IMR-90 (cell line): ENCODE measurements at regions not wholly inside any gene's neighbourhood (a gene's known extent, or its start where the extent isn't known, plus 50 kb on each side); places are given as distances from the start of the nearest gene placed in this dataset.
A peak's percentile ranks its signal among the peaks of the same experiment; 100 is the strongest.

ENCODE experiments used
- ATAC-seq: fragments of 200-7000 bp; cut with Tn5 transposase; 2 replicates; pipeline ENCODE4 v1.9.1; 2020; ENCODE audit warnings: low read depth, mild to moderate bottlenecking, moderate library complexity
- BruUV-seq: library from RNA; stranded (reverse); fragments of 400-500 nt; replicated peaks from 2 replicates; lab custom pipeline; 2021; lab: Mats Ljungman, UMichigan
- CTCF ChIA-PET: fragments of 300-600 bp; formaldehyde crosslinking; extraction: SDS; loops from one replicate; lab custom pipeline; 2021; ENCODE audit warnings: antibody characterized with exemption; lab: Yijun Ruan, JAX
- POLR2A ChIA-PET: fragments of 300-600 bp; sonication (Branson Sonifier 250); formaldehyde crosslinking; loops from one replicate; lab custom pipeline; 2022; ENCODE audit warnings: antibody characterized with exemption; ENCODE audit not compliant: unreplicated experiment; lab: Charles Lee
- DNase-seq: peaks from one replicate; pipeline ENCODE4 v3.0.0; 2013
- H2AFZ ChIP-seq: replicated peaks from 2 replicates; pipeline ENCODE3; 2013; ENCODE audit warnings: low read length, mild to moderate bottlenecking; ENCODE audit not compliant: poor library complexity
- H2AK5ac ChIP-seq: 2 replicates; pipeline ENCODE4 v1.6.1; 2013; ENCODE audit warnings: low read depth, low read length, inconsistent platforms
- H2AK9ac ChIP-seq: replicated peaks from 2 replicates; pipeline ENCODE3; 2013; ENCODE audit warnings: mild to moderate bottlenecking, low read depth, low read length, moderate library complexity; ENCODE audit not compliant: poor library complexity
- H2BK120ac ChIP-seq: 2 replicates; pipeline ENCODE4 v1.6.1; 2013; ENCODE audit warnings: low read depth, low read length, inconsistent platforms
- H2BK15ac ChIP-seq: 3 replicates; pipeline ENCODE4 v1.6.1; 2013; ENCODE audit warnings: low read depth, low read length, inconsistent platforms
- H2BK20ac ChIP-seq: 2 replicates; pipeline ENCODE4 v1.6.1; 2013; ENCODE audit warnings: low read depth, mild to moderate bottlenecking, inconsistent platforms, low read length, moderate library complexity
- H2BK5ac ChIP-seq: 2 replicates; pipeline ENCODE4 v1.6.1; 2013; ENCODE audit warnings: mild to moderate bottlenecking, low read depth, low read length, inconsistent platforms; ENCODE audit not compliant: poor library complexity, severe bottlenecking
- H3K14ac ChIP-seq: replicated peaks from 2 replicates; pipeline ENCODE4 v1.6.1; 2013; ENCODE audit warnings: low read depth, low read length, inconsistent platforms
- H3K18ac ChIP-seq: 2 replicates; pipeline ENCODE4 v1.6.1; 2013; ENCODE audit warnings: low read depth, low read length, control low read depth
- H3K23ac ChIP-seq: 2 replicates; pipeline ENCODE4 v1.6.1; 2013; ENCODE audit warnings: low read depth, low read length, inconsistent platforms
- H3K27ac ChIP-seq: 2 replicates; pipeline ENCODE4 v1.5.1; 2013; ENCODE audit warnings: mild to moderate bottlenecking, control low read depth, low read length; ENCODE audit not compliant: insufficient read depth
- H3K27me3 ChIP-seq: 2 replicates; pipeline ENCODE4 v1.6.1; 2013; ENCODE audit warnings: low read length; ENCODE audit not compliant: control insufficient read depth, insufficient read depth
- H3K36me3 ChIP-seq: 2 replicates; pipeline ENCODE4 v1.6.1; 2013; ENCODE audit warnings: low read length, mixed read lengths; ENCODE audit not compliant: control insufficient read depth, insufficient read depth
- H3K4ac ChIP-seq: 2 replicates; pipeline ENCODE4 v1.6.1; 2013; ENCODE audit warnings: low read depth, low read length, inconsistent platforms
- H3K4me1 ChIP-seq: 2 replicates; pipeline ENCODE4 v1.6.1; 2013; ENCODE audit warnings: low read length, mixed read lengths; ENCODE audit not compliant: control insufficient read depth, insufficient read depth
- H3K4me2 ChIP-seq: 2 replicates; pipeline ENCODE4 v1.6.1; 2013; ENCODE audit warnings: low read depth, mild to moderate bottlenecking, control low read depth, low read length, moderate library complexity
- H3K4me3 ChIP-seq: 2 replicates; pipeline ENCODE4 v1.5.1; 2013; ENCODE audit warnings: low read depth, mild to moderate bottlenecking, control low read depth, low read length, moderate library complexity; ENCODE audit not compliant: insufficient read depth
- H3K56ac ChIP-seq: 2 replicates; pipeline ENCODE4 v1.6.1; 2013; ENCODE audit warnings: low read length, inconsistent platforms; ENCODE audit not compliant: insufficient read depth; ENCODE audit errors: extremely low read depth
- H3K79me1 ChIP-seq, 2 experiments: 2 replicates each; pipeline ENCODE4 v1.6.1; 2013; ENCODE audit warnings: low read length in 2 of 2, inconsistent platforms in 1 of 2, low read depth in 1 of 2
- H3K9ac ChIP-seq: 2 replicates; pipeline ENCODE4 v1.6.1; 2013; ENCODE audit warnings: low read depth, low read length, control low read depth
- H3K9me1 ChIP-seq: 2 replicates; pipeline ENCODE4 v1.6.1; 2013; ENCODE audit warnings: low read length, inconsistent platforms; ENCODE audit not compliant: insufficient read depth
- H3K9me3 ChIP-seq: 2 replicates; pipeline ENCODE4 v1.6.1; 2013; ENCODE audit warnings: low read length; ENCODE audit not compliant: control insufficient read depth, insufficient read depth
- H4K20me1 ChIP-seq: 2 replicates; pipeline ENCODE4 v1.6.1; 2013; ENCODE audit warnings: low read length, inconsistent platforms; ENCODE audit not compliant: insufficient read depth
- H4K5ac ChIP-seq: 2 replicates; pipeline ENCODE4 v1.6.1; 2013; ENCODE audit warnings: mild to moderate bottlenecking, low read depth, low read length, control low read depth
- H4K8ac ChIP-seq, 2 experiments: 2 replicates each; pipeline ENCODE4 v1.6.1; 2013; ENCODE audit warnings: low read depth in 2 of 2, low read length in 2 of 2, control low read depth in 1 of 2, inconsistent platforms in 1 of 2
- H4K91ac ChIP-seq: 2 replicates; pipeline ENCODE4 v1.6.1; 2013; ENCODE audit warnings: low read depth, low read length, inconsistent platforms; ENCODE audit not compliant: insufficient read depth
- BHLHE40 ChIP-seq: fragments of 150-350 bp; IDR thresholded peaks from 2 replicates; pipeline ENCODE4 v1.6.1; 2016; ENCODE audit warnings: mild to moderate bottlenecking, low read depth, low read length
- CEBPB ChIP-seq: IDR thresholded peaks from 2 replicates; pipeline ENCODE4 v1.6.1; 2012; ENCODE audit warnings: low read depth, low read length, improper control_type of control experiment
- FOS ChIP-seq: fragments of 150-350 bp; IDR thresholded peaks from 2 replicates; pipeline ENCODE4 v1.6.1; 2016; ENCODE audit warnings: low read depth, low read length
- MAZ ChIP-seq: IDR thresholded peaks from 2 replicates; pipeline ENCODE4 v1.6.1; 2012; ENCODE audit warnings: low read depth, mild to moderate bottlenecking, low read length, improper control_type of control experiment, moderate library complexity, borderline replicate concordance
- NFE2L2 ChIP-seq: fragments of 150-350 bp; IDR thresholded peaks from 2 replicates; pipeline ENCODE4 v1.6.1; 2016; ENCODE audit warnings: low read depth, mild to moderate bottlenecking, low read length
- RAD21 ChIP-seq: IDR thresholded peaks from 2 replicates; pipeline ENCODE4 v1.6.1; 2012; ENCODE audit warnings: low read length, improper control_type of control experiment
- WGBS, 2 experiments: methylation state at CpG; one replicate each; pipeline versions ENCODE4 v1.1.5 to v1.1.7; 2013; ENCODE audit warnings: missing lambda C conversion rate in 2 of 2; ENCODE audit not compliant: insufficient read length in 1 of 2; ENCODE audit errors: extremely low coverage in 2 of 2; 5-methylcytosine and 5-hydroxymethylcytosine counted together
- dilution Hi-C: fragments of 300-500 bp; cut with HindIII; formaldehyde crosslinking; loops from one replicate; pipeline ENCODE4 v1.14.3; 2018; ENCODE audit warnings: low sequenced_read_pairs; ENCODE audit not compliant: unreplicated experiment
- in situ Hi-C: fragments of 300-500 bp; cut with MboI; formaldehyde crosslinking; loops from 3 replicates; pipeline ENCODE4 v1.14.3; 2019; ENCODE audit warnings: low sequenced_read_pairs, inconsistent platforms, mixed read lengths
- intact Hi-C: fragments of 100-400 bp; cut with micrococcal nuclease; formaldehyde crosslinking; loops from 2 replicates; pipeline ENCODE4 v1.10.0; 2022

GRCh38 chr3:64291345-64291744 lies 66.1 kb upstream of the PRICKLE2 start:
- Histone ChIP-seq H4K91ac (peak overlapping the region; percentile 88), H3K36me3 (no peaks in the 10 kb centered on the region), H2AFZ (peak overlapping the region; percentile 62), H3K79me1 (peaks cover 0 to 11% of the 10 kb centered on the region in 2 experiments; a peak in 2 of 4 replicates), H3K9ac (no peak overlapping the region), H3K23ac (peak overlapping the region; percentile 25; the same call in 1 of the 2 replicates), H3K9me3 (no peaks in the 10 kb centered on the region), H3K18ac (peak overlapping the region; percentile 75; the same call in 1 of the 2 replicates), H2AK9ac (peak overlapping the region; percentile 75), H4K8ac (peak overlapping the region; percentile 85 to 88), H3K4me3 (no peak overlapping the region), H3K4ac (peak overlapping the region; percentile 93), H3K4me1 (peaks cover 9% of the 10 kb centered on the region), H2BK5ac (peak overlapping the region; percentile 87), H3K27ac (peak overlapping the region; percentile 57), H3K14ac (peak overlapping the region; percentile 89), H3K56ac (peak overlapping the region; percentile 40; the same call in 1 of the 2 replicates), H4K20me1 (no peaks in the 10 kb centered on the region), H4K5ac (peak overlapping the region; percentile 67), H3K9me1 (peaks cover 13% of the 10 kb centered on the region), H2BK120ac (peak overlapping the region; percentile 94), H2AK5ac (peak overlapping the region; percentile 98), H2BK20ac (peak overlapping the region; percentile 94), H2BK15ac (peak overlapping the region; percentile 66), H3K27me3 (no peaks in the 10 kb centered on the region), H3K4me2 (peak overlapping the region; percentile 37; the same call in 1 of the 2 replicates)
- ChIA-PET POLR2A (no interaction called here), CTCF (no interaction called here)
- in situ Hi-C loops (no loop called here), intact Hi-C loops (loop anchor here (2.0 kb wide), 1 partner anchor 49 kb away; no protein-coding TSS in a partner anchor), dilution Hi-C loops (no loop called here)
- ATAC-seq (peak; percentile 67), DNase-seq (peak; percentile 93)
- 17% methylated on average over 2 of the region's 3 CpGs; no CpG with 5 or more reads in 1 of the 2 experiments for WGBS, 2 experiments
- no TSS peak for BruUV-seq
- TF ChIP-seq CEBPB (peak; percentile 99), BHLHE40 (peak; percentile 19; the same call in 1 of the 2 replicates), NFE2L2 (peak; percentile 82), RAD21 (no peak), MAZ (no peak), FOS (peak; percentile 92)
